GM18520 (cell line): ENCODE measurements at regions not wholly inside any gene's neighbourhood (a gene's known extent, or its start where the extent isn't known, plus 50 kb on each side); places are given as distances from the start of the nearest gene placed in this dataset.

Experiments used
- ATAC-seq: cut with Tn5 transposase; IDR thresholded peaks from one replicate; pipeline ENCODE4 v1.9.1; 2021; ENCODE audit not compliant: unreplicated experiment

GRCh38 chr12:92290886-92291285 is 145.2 kb upstream of the BTG1 start:
- ATAC-seq, result no peak

GRCh38 chr12:92290350-92290695 is 144.7 kb upstream of the BTG1 start:
- ATAC-seq, result no peak

- ATAC-seq, result no peak
Measured at GRCh38 chr12:92289629-92290349, 144.1 kb upstream of the BTG1 start.

- ATAC-seq, result no peak
Measured at GRCh38 chr12:92288561-92288960, 142.9 kb upstream of the BTG1 start.

GRCh38 chr12:92278378-92278828 is 132.8 kb upstream of the BTG1 start:
- no peak for ATAC-seq

- no peak for ATAC-seq
Measured at GRCh38 chr12:92277795-92278194, 132.1 kb upstream of the BTG1 start.

- no peak for ATAC-seq
Measured at GRCh38 chr12:92276276-92276675, 130.6 kb upstream of the BTG1 start.

GRCh38 chr12:92275443-92276154 is 130.0 kb upstream of the BTG1 start:
- ATAC-seq, result no peak

- no peak for ATAC-seq
Measured at GRCh38 chr12:92273076-92273475, 127.4 kb upstream of the BTG1 start.

GRCh38 chr12:92272061-92272964 is 126.7 kb upstream of the BTG1 start:
- no peak for ATAC-seq

GRCh38 chr12:92271341-92271740 is 125.7 kb upstream of the BTG1 start:
- no peak for ATAC-seq

- ATAC-seq, result no peak
Measured at GRCh38 chr12:92270521-92270920, 124.9 kb upstream of the BTG1 start.

- ATAC-seq, result no peak
Measured at GRCh38 chr12:92268946-92269345, 123.3 kb upstream of the BTG1 start.

- no peak for ATAC-seq
Measured at GRCh38 chr12:92261692-92262091, 116.0 kb upstream of the BTG1 start.

GRCh38 chr12:92261071-92261470 is 115.4 kb upstream of the BTG1 start:
- no peak for ATAC-seq

- ATAC-seq, result no peak
Measured at GRCh38 chr12:92259696-92260251, 114.1 kb upstream of the BTG1 start.

GRCh38 chr12:92259291-92259690 is 113.6 kb upstream of the BTG1 start:
- ATAC-seq, result no peak

GRCh38 chr12:92257261-92257660 is 111.6 kb upstream of the BTG1 start:
- no peak for ATAC-seq

GRCh38 chr12:92255741-92256140 is 110.1 kb upstream of the BTG1 start:
- ATAC-seq, result no peak

- no peak for ATAC-seq
Measured at GRCh38 chr12:92253301-92253700, 107.7 kb upstream of the BTG1 start.

- ATAC-seq, result no peak
Measured at GRCh38 chr12:92248977-92249376, 103.3 kb upstream of the BTG1 start.
